GM12892 (cell line): ENCODE measurements at regions not wholly inside any gene's neighbourhood (a gene's known extent, or its start where the extent isn't known, plus 50 kb on each side); places are given as distances from the start of the nearest gene placed in this dataset.

ENCODE experiments used
- DNase-seq: peaks from one replicate; pipeline ENCODE4 v3.0.0; 2011; ENCODE audit not compliant: insufficient read length
- FAIRE-seq: peaks from 2 replicates; lab custom pipeline; 2011; peaks lifted over from hg19 to GRCh38; lab: Jason Lieb, UNC
- POLR2A ChIP-seq: IDR thresholded peaks from 2 replicates; pipeline ENCODE4 v1.6.1; 2011; ENCODE audit warnings: low read depth, low read length, control low read depth
- POLR2AphosphoS5 ChIP-seq: IDR thresholded peaks from 2 replicates; pipeline ENCODE4 v1.6.1; 2011; ENCODE audit warnings: low read depth, low read length, control low read depth
- TAF1 ChIP-seq: IDR thresholded peaks from 2 replicates; pipeline ENCODE4 v1.6.1; 2011; ENCODE audit warnings: low read depth, mild to moderate bottlenecking, control low read depth, low read length, borderline replicate concordance

GRCh38 chr2:217703999-217704398 is 298.8 kb downstream of the TNS1 start:
- no peak for TF ChIP-seq TAF1
- no peak for TF ChIP-seq POLR2AphosphoS5
- no peak for TF ChIP-seq POLR2A
- no peak for DNase-seq
- FAIRE-seq, result no peak

- no peak for TF ChIP-seq POLR2AphosphoS5
- no peak for TF ChIP-seq POLR2A
- TF ChIP-seq TAF1, result no peak
- FAIRE-seq (no peak), DNase-seq (no peak)
Observed at GRCh38 chr2:217703102-217703501, 299.7 kb downstream of the TNS1 start.

- FAIRE-seq, result no peak
- no peak for DNase-seq
- no peak for TF ChIP-seq POLR2AphosphoS5
- TF ChIP-seq POLR2A, result no peak
Observed at GRCh38 chr2:217701622-217702021, 301.2 kb downstream of the TNS1 start.

GRCh38 chr2:217698691-217699090 is 304.1 kb downstream of the TNS1 start:
- no peak for FAIRE-seq
- DNase-seq, result no peak
- TF ChIP-seq POLR2A (no peak), TAF1 (no peak), POLR2AphosphoS5 (no peak)

GRCh38 chr2:217695033-217695520 is 307.7 kb downstream of the TNS1 start:
- no peak for DNase-seq
- TF ChIP-seq POLR2AphosphoS5, result no peak
- no peak for FAIRE-seq

GRCh38 chr2:217694291-217694690 is 308.5 kb downstream of the TNS1 start:
- DNase-seq (no peak), FAIRE-seq (no peak)
- TF ChIP-seq TAF1 (no peak), POLR2A (no peak), POLR2AphosphoS5 (no peak)

GRCh38 chr2:217693363-217693762 is 309.4 kb downstream of the TNS1 start:
- DNase-seq, result no peak
- FAIRE-seq, result no peak
- TF ChIP-seq POLR2A, result no peak
- no peak for TF ChIP-seq TAF1
- TF ChIP-seq POLR2AphosphoS5, result no peak

GRCh38 chr2:217691920-217692666 is 310.7 kb downstream of the TNS1 start:
- FAIRE-seq, result no peak
- TF ChIP-seq POLR2A (no peak), TAF1 (no peak), POLR2AphosphoS5 (no peak)
- no peak for DNase-seq

GRCh38 chr2:217691516-217691915 is 311.3 kb downstream of the TNS1 start:
- FAIRE-seq, result no peak
- DNase-seq, result no peak
- no peak for TF ChIP-seq TAF1
- TF ChIP-seq POLR2A, result no peak
- TF ChIP-seq POLR2AphosphoS5, result no peak

- TF ChIP-seq POLR2A, result no peak
- no peak for TF ChIP-seq TAF1
- TF ChIP-seq POLR2AphosphoS5, result no peak
- no peak for DNase-seq
- no peak for FAIRE-seq
Observed at GRCh38 chr2:217689053-217689452, 313.7 kb downstream of the TNS1 start.

- DNase-seq (no peak), FAIRE-seq (no peak)
- TF ChIP-seq TAF1 (no peak), POLR2A (no peak), POLR2AphosphoS5 (no peak)
Observed at GRCh38 chr2:217688494-217688893, 314.3 kb downstream of the TNS1 start.

GRCh38 chr2:217687771-217688170 is 315.0 kb downstream of the TNS1 start:
- TF ChIP-seq POLR2AphosphoS5 (no peak), TAF1 (no peak), POLR2A (no peak)
- no peak for DNase-seq
- FAIRE-seq, result no peak

GRCh38 chr2:217685255-217685605 is 317.6 kb downstream of the TNS1 start:
- FAIRE-seq (no peak), DNase-seq (no peak)
- TF ChIP-seq POLR2A, result no peak
- TF ChIP-seq TAF1, result no peak
- TF ChIP-seq POLR2AphosphoS5, result no peak
